ENCODE measurements at regions not wholly inside any gene's neighbourhood (a gene's known extent, or its start where the extent isn't known, plus 50 kb on each side); places are given as distances from the start of the nearest gene placed in this dataset.

GRCh38 chr2:196307775-196308305, 136.5 kb upstream of the STK17B start:
- H3K27ac ChIP-seq: no peak overlapping the region
- peaks cover 0 to 32% (median 12%) of the 10 kb centered on the region in 4 donors for H3K4me1 ChIP-seq
- no peak for DNase-seq
- H3K4me3 ChIP-seq: no peak overlapping the region
- H3K27me3 ChIP-seq: no peaks in the 10 kb centered on the region
- H3K36me3 ChIP-seq: no peaks in the 10 kb centered on the region
- intact Hi-C loops (cut with DNase I; ENCODE audit: low total_unique reads): no loop called here
- no peaks in the 10 kb centered on the region for H3K9me3 ChIP-seq
- no peak for TF ChIP-seq CTCF (IDR thresholded peaks at IDR 0.05)

GRCh38 chr2:196309691-196310090, 138.3 kb upstream of the STK17B start:
- no peaks in the 10 kb centered on the region for H3K27me3 ChIP-seq
- DNase-seq: no peak
- peaks cover 0 to 32% (median 12%) of the 10 kb centered on the region in 4 donors for H3K4me1 ChIP-seq
- no peaks in the 10 kb centered on the region for H3K9me3 ChIP-seq
- H3K4me3 ChIP-seq: no peak overlapping the region
- H3K36me3 ChIP-seq: no peaks in the 10 kb centered on the region
- no peak overlapping the region for H3K27ac ChIP-seq
- TF ChIP-seq CTCF (IDR thresholded peaks at IDR 0.05): no peak
- intact Hi-C loops (cut with DNase I; ENCODE audit: low total_unique reads): no loop called here

GRCh38 chr2:196314157-196314556, 142.8 kb upstream of the STK17B start:
- Histone ChIP-seq H3K36me3 (no peaks in the 10 kb centered on the region), H3K27ac (no peak overlapping the region), H3K27me3 (no peaks in the 10 kb centered on the region), H3K4me1 (peaks cover 0 to 22% (median 8%) of the 10 kb centered on the region in 4 donors), H3K9me3 (no peaks in the 10 kb centered on the region), H3K4me3 (no peak overlapping the region)
- intact Hi-C loops (cut with DNase I; ENCODE audit: low total_unique reads): no loop called here
- DNase-seq: no peak
- no peak for TF ChIP-seq CTCF (IDR thresholded peaks at IDR 0.05)

GRCh38 chr2:196314780-196315179, 143.4 kb upstream of the STK17B start:
- Histone ChIP-seq H3K27ac (no peak overlapping the region), H3K27me3 (no peaks in the 10 kb centered on the region), H3K36me3 (no peaks in the 10 kb centered on the region), H3K9me3 (no peaks in the 10 kb centered on the region), H3K4me1 (peaks cover 0 to 16% (median 3%) of the 10 kb centered on the region in 4 donors), H3K4me3 (no peak overlapping the region)
- no peak for TF ChIP-seq CTCF (IDR thresholded peaks at IDR 0.05)
- intact Hi-C loops (cut with DNase I; ENCODE audit: low total_unique reads): no loop called here
- no peak for DNase-seq

GRCh38 chr2:196315388-196316049, 144.1 kb upstream of the STK17B start:
- Histone ChIP-seq H3K27me3 (no peaks in the 10 kb centered on the region), H3K27ac (no peak overlapping the region), H3K4me1 (peaks cover 0 to 8% (median 0%) of the 10 kb centered on the region in 4 donors), H3K4me3 (no peak overlapping the region), H3K9me3 (no peaks in the 10 kb centered on the region), H3K36me3 (no peaks in the 10 kb centered on the region)
- TF ChIP-seq CTCF (IDR thresholded peaks at IDR 0.05): no peak
- DNase-seq: no peak
- intact Hi-C loops (cut with DNase I; ENCODE audit: low total_unique reads): no loop called here

Measured in tibial artery (tissue), 4 donors.